RCC 7860 (cell line): ENCODE measurements at regions not wholly inside any gene's neighbourhood (a gene's known extent, or its start where the extent isn't known, plus 50 kb on each side); places are given as distances from the start of the nearest gene placed in this dataset.

Source experiments
- DNase-seq: peaks from one replicate; pipeline ENCODE4 v3.0.0-alpha.2; 2015; ENCODE audit warnings: low spot score
- FAIRE-seq: peaks from 2 replicates; lab custom pipeline; 2012; peaks lifted over from hg19 to GRCh38; lab: Jason Lieb, UNC

DNA sequence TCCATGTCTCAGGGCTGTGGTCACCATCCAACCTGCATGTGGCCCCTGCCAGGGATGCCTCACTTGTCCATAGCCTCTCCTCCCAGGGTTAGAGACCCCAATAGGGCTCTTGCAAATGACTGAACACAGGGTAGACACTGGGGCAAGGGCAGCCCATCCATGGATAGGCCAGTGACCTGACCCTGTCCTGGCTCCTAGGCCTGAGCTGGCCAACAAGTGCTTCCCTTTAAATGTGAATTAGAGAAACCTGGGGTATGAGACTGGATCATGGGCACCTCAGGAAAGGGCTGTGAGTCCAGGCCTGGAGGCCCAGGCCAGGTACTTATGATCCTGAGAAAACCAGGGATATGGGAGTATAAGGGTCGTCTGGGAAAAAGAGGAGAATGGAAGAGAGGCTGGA, 64.5 kb downstream of the COPS8 start:
- FAIRE-seq, result no peak
- DNase-seq, result no peak

DNA sequence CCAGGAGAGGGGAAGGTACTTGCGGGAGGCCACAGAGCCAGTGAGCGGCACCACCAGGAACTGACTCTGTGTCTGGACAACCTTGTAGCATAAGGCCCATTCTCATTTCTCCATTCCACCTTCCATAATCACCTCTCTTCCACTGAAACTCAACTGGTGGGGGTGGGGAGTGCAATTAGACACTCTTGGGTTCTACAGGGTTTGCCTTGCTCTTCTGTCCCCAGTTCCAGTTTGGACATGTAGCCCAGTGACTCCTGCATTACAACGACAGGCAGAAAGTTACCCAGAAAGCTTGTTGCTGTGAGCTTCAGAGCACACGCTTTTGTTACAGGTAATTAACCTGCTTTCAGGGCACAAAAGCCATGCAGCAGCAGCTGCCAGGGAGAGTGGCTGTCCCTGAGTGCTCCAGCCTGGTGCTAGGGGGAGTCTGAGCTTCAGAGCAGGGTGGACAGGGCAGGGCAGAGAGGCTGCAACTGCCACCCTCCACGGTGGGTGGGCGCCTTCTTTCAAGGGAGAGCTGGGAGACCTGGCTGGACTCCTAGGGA, 65.2 kb downstream of the COPS8 start:
- DNase-seq (no peak), FAIRE-seq (no peak)

DNA sequence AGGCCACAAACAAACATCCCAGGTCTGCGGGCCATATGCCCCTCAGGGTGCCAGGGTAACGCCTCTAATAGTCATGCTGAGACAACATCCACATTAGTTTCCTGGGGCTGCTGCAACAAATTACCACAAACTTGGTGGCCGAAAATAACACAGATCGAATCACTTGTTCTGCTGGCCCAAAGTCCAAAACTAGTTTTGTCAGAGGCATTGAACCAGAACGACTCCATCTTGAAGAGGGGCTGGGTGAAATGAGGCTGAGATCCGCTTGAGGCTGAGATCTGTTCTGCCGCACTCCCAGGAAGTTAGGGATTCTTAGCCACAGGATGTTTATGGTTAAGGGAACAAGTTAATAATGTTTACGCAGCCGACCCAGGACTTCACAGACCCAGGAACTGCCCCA, 66.7 kb downstream of the COPS8 start:
- FAIRE-seq (no peak), DNase-seq (peak; percentile 21)

DNA sequence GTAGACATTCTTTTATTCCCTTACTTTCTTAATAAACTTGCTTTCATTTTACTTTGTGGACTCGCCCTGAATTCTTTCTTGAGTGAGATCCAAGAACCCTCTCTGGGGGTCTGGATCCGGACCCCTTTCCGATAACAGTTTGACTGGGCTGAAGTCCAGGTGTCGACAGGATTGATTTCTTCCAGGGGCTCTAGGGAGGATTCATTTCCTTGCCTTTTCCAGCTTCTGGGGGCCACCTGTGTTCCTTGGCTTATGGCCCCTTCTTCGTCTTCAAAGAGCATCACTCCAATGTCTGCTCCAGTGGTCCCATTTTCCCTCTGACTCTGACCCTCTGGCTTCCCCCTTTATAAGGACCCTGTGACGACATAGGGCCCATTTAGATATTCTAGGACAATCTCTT, 67.5 kb downstream of the COPS8 start:
- DNase-seq (no peak), FAIRE-seq (no peak)

DNA sequence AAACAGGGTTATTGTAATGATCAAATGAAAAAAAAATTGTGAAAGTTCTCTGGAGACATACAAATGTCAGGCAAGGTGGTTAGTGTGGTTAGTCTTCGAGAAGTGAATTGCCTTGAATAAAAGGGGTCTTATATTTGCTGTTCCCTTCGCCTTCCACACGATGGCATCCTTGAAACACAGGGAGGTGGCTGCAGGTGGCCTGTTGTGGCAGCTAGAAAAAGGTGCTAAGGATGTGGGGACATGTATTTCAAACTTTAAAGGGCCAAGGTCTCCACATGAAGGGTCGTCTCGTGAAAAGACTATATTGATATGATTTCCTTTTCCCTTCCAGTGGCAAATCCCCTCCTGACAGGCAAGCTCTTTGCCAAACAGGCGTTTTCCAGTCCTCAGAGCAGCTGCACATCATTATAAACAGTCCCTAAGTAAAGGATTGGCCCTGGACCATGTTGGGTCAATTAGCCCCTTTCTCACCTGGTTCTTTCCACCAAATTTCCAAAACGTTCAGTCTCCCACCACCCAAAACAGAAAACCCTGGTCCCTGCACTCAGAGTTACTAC, 68.5 kb downstream of the COPS8 start:
- DNase-seq (peak; percentile 51), FAIRE-seq (peak; percentile 45)

DNA sequence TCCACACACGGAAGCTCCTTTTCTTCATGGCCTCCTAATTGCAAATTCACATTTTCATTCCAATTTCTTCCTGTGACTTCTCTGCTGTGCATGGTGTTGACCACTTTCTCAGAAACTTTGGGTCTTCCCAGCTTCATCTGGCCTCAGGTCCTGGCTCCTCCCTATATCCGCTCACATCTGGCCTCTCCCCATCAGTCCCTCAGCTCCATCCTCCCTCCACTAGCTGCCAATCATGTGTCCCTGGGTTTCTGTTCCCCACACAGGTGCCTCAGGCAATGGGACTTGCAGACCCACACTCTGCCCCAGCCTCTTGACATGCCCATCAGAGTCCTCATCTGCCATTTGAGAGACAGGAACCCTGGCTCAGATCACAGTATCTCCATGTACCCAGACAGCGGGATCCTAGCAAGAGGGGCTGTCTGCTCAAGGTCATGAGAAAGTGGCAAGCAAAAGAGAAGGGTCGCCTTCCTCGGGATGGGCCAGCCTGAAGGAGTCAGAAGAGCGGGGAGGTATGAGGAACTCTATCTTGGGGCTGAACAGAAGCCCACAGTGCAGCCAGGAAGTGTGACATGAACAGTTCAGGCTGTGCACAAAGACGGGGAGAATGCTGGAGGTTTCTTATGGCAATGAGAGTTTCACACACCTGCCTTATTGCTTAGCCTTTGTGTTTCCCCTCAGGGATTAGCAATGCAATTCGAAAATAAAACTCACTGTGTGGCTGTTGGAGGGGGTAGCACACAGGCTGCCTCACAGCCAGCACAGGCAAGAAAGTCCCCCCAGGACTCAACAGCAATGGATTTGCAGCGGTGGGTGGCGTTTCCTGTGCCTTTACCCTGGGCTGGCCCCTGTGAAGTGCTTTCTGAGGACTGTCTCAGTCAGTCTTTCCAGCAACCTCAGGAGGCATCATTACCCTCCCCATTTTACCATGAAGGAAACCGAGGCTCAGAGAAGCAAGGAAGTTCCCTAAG, 69.5 kb downstream of the COPS8 start:
- no peak for DNase-seq
- FAIRE-seq, result no peak

DNA sequence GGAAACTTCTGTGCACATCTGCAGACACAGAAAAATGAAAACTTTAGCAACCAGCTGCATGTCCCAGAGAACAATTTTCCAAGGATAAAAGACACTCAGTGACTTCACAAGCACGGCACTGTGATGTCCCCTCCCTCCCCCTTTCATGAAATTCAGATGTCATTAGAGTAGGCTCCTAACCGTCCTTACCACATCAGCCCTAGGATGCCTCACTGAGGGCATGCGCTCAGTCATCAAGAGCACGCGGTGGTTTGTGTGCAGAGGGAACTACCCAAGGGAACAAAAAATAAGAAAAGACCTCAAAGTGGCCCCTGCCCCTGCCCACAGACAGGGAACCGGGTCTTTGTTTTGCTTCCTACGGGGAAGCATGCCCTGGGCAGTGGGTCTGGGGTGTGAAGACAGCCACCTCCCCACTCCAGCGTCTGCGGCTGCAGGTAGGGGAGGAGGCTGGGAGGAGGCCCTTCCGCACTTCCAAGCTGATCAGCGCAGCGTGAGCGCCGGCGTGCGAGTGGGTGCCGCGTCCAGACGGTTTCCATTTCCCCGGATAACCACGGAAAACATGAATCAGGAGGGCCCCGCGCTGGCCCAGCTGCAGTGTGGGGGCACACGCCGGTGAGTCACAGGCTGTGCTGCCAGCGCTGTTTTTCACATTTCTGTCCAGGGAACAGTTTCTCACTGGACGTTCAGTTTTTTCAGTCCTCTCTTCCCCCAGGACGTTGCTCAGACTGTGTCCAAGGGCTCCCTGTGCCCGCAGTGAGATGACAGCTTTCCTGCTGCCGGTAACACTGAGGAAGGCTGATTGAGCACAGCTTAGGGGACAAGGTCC, 70.6 kb downstream of the COPS8 start:
- FAIRE-seq, result peak; percentile 67
- peak; percentile 76 for DNase-seq

DNA sequence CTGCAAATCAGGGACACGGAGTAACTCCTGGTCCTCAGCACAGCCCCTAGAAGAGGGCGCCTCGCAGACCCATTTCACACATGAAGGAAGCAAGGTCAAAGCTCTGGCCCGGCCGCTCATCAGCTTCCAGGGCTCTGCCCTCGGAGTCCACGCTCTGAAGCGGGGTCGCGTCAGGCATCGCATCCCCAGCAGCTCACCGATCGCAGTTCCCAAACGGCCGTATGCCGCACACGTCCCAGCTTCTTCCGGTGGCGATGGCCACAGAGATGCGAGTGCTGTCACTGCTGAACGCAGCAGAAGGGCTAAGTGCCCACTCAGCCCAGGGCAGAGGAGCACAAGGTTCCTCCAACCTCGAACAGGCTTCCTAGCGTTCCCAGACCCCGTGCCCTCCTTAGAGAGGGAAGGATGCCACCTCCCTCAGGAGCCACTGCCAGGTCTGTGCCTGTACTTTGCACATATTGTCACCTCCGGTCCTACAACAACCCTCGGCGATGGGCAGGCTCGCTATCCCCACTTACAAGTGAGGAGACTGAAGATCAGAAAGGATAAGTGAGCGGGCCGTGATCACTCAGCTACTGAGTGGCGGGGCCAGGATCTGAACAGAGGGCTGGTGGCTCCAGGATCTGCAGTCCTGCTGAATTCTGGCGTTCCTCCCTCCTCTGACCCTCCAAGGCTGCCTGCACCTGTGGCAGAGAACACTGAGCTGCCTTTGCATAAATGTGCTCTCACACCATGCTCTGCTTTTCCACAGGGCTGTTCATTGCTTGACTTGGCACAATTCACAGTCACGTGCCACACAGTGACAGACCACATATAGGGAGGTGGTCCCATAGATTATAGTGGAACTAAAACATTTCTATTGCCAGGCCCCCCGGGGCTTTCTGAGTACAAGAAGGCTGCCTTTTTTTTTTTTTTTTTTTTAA, 71.4 kb downstream of the COPS8 start:
- DNase-seq (no peak), FAIRE-seq (no peak)

DNA sequence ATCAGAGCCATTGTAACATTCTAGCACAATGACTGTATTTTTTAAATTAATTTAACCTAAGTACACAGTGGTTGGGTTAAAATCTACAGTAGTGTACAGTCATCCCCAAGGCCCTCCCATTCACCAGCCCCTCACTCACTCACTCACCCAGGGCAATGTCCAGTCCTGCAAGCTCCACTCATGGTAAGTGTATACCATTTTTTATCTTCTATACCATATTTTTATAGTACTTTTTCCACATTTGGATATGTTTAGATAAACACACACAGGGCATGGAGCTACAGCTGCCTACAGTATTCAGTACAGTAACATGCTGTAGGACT, 72.1 kb downstream of the COPS8 start:
- FAIRE-seq (no peak), DNase-seq (no peak)

DNA sequence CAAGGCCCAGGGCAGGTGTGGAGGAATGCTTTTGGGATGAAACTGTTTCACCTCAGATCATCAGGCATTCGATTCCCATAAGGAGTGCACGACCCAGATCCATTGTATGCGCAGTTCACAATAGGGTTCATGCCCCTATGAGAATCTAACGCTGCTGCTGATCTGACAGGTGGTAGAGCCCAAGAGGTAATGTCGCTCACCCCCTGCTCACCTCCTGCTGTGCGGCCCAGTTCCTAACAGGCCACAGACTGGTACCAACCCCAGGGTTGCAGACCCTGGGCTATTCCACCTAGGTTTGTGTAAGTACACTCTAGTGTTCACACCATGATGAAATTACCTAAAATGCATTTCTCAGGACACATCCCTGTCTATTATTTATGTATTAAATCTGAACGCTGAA, 72.5 kb downstream of the COPS8 start:
- DNase-seq, result no peak
- no peak for FAIRE-seq

DNA sequence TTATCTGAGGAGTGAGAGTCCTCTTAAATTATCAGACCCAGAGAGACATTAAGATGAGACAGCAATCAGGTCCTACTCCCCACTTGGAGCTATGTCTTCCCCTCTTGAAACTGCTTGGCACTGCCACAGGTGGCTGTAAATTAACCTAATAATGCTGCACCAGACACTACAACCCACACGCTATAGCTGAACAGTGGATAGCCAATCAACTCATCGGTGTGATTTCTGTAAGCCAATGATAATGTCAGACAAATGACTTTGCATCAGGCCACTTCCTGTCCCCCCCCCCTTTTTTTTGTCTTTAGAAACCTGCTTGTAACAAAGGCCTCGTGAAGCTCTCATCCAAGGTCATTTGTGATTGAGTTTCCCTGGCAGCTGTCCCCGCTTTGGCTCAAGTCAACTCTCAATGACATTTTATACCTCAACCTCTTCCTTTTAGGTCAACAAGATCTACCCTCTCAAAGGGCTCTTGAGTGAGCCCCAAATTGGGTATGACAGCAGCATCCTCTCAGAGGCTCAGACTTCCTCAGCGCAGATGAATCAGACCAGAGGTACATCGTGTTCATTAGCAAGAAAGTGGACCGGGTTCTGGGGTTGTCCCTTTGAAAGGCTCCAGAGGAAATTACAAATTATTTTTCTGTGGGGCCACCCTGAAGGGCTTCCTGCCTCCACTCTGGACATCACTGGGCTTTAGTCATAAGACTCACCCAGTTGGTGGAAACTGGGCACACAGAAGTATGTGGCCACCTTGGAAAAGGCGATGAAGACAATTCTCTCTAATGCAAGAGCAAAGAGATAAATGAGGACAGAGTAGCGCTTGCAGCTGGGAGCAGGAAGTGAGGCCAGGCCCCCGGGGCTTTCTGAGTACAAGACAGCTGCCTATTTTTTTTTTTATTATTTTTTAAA, 73.6 kb downstream of the COPS8 start:
- FAIRE-seq (no peak), DNase-seq (no peak)

DNA sequence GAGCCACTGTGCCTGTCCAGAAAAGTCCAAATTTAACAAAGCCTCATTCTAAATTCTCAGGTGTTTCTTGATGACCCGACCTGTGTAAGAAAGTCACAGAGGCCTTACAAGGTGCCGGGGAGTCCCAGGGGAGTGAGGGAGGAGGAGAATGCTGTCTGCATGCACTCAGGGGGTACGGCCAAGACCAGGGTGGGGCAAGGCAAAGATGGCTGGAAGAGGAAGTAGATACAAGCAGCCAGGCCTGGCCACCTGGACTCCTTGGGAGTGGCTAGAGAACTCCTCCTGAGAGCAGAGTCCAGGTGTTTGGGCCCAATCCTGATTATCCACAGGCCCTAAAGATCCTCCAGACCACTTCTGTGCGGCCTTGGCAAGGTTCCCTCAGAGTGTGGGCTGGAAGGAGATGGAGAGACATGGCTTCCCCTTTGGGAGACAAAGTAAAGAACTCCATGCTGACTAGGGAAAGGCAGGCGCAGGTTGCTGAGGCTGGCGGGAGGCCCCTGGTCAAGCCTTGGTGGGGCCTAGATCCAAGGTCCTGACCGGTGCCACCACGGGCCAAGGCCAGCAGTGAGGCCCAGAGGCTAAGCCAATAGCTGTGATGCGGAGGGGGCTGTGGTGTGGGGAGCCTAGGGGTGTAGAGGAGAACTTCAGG, 74.7 kb downstream of the COPS8 start:
- FAIRE-seq (no peak), DNase-seq (no peak)

DNA sequence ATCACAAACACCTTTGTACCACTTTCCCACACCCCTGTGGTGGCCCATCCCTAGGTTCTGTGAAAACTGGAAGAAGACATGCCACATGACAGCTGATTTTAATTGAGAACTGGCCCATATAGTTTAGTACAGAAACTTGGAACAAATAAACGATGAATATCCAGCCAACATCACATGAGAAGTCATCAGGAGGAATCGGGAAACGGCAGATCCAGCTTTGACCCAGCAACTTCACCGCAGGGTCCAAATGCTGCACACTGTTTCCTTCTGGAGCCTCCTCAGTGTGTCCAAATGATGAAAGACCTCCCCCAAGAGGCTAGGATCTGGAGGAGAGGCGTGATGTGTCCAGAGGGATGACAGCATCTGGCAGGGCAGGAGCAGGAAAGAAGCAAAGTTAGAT, 75.5 kb downstream of the COPS8 start:
- DNase-seq, result no peak
- no peak for FAIRE-seq

DNA sequence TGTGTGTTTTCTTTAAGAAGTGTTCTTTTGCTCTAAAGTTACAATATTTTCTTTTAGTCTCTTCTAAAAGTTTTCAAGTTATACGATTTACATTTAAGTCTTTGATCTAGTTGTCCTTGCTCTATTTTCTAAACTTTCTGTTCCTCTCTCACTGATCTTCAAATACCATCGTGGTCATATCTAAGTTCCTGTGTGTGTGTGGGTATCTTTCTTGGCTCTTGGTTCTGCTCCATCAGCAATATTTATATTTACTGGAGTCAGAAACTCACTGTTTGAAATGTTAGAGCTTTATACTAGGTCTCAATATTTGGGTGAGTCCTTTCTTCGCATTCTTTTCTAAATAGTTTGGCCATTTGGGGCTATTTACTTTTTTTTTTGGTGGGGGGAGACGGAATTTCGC, 77.3 kb downstream of the COPS8 start:
- FAIRE-seq (no peak), DNase-seq (no peak)

DNA sequence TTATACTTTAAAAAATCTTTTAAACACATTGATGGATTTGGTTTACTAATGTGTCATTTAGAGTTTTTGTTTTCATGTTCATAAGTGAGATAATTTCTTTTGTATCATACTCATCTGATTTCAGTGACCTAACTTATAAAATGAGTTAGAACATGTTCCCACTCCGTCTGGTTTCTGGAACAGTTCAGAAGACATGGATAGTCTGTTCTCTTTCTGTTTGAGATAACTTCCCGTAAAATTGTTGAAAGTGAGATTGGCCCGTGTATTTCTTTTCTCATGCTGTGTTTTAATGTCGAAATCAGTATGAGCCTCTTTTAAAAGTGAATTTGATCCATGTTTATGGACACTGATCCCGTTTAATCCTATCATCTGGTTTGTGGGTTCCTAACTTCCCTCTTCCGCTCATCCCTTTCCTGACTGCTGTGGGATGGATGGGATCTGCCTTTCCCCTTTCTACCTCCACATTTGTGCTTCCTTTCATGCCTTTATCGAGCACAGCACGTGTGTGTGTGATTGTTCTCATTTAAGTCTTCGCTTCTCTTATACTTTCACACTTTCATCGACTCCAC, 78.9 kb downstream of the COPS8 start:
- DNase-seq, result no peak
- no peak for FAIRE-seq

DNA sequence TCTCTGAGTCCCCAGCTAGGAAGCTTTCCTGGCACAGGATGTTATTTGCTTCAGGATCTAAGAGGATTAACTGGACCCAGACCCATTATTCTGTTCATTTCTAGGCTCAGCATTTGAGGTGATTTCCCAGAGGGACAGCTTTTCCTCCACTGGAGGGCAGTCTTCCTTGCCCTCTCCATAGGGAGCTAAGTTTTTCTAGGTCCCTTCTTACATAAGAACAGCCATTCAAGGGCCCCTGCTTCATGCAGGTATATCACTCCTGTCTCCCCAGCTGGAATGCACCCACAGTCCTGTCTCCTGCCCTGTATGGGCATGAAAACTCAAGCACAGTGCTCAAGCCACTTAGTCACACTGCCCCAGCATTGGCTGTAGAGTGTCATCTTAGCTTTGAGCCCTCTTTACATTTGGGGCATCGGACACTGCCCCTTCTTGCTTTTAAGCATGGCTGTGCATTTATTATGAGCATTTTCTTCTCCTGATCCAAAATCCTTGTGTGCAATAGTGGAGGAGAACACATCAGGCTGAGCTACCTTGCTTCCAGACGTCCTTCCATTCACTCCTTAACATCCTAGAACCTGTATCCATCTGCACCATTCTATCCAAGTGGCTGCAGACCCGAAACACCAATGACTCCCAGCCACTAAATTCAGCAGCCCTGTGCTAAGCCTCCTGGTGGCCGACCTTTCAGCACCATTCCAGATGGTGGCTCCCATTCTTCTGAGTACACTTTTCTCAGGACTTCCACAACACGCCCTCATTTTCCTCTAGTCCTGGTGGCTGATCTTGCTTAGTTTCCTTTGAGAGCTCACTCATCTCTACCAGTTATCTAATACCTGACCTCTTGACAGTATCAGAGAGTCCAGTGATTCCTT, 80.0 kb downstream of the COPS8 start:
- no peak for FAIRE-seq
- no peak for DNase-seq

DNA sequence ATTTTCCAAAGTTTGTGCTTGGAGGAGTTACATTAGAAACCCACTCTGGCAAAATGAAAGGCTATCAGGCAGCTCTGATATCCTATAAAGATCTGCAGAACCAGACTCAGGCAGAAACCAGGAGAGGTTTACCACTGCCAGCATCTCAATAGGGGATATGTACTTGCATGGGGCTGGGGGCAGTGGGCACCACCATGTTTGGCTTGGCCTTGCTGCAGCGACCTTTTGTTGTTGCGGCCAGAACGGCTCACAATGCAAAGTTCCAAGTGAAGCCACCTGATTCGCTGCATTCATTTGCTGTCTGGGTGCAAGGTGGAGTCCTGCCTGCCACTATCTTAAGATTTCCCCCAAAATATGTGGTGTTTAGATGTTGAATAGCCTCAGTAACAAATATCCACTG, 81.3 kb downstream of the COPS8 start:
- no peak for DNase-seq
- FAIRE-seq, result no peak

DNA sequence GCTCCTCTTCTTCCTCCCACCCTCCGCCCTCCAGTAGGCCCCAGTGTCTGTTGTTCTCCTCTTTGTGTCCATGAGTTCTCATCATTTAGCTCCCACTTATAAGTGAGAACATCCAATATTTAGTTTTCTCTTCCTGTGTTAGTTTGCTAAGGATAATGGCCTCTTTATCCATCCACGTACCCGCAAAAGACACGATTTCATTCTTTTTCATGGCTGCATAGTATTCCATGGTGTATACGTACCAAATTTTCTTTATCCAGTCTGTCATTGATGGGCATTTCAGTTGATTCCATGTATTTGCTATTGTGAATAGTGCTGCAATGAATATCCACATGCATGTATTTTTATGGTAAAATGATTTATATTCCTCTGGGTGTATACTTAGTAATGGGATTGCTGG, 82.2 kb downstream of the COPS8 start:
- no peak for DNase-seq
- no peak for FAIRE-seq
